ENCODE measurements at regions not wholly inside any gene's neighbourhood (a gene's known extent, or its start where the extent isn't known, plus 50 kb on each side); places are given as distances from the start of the nearest gene placed in this dataset.

DNA sequence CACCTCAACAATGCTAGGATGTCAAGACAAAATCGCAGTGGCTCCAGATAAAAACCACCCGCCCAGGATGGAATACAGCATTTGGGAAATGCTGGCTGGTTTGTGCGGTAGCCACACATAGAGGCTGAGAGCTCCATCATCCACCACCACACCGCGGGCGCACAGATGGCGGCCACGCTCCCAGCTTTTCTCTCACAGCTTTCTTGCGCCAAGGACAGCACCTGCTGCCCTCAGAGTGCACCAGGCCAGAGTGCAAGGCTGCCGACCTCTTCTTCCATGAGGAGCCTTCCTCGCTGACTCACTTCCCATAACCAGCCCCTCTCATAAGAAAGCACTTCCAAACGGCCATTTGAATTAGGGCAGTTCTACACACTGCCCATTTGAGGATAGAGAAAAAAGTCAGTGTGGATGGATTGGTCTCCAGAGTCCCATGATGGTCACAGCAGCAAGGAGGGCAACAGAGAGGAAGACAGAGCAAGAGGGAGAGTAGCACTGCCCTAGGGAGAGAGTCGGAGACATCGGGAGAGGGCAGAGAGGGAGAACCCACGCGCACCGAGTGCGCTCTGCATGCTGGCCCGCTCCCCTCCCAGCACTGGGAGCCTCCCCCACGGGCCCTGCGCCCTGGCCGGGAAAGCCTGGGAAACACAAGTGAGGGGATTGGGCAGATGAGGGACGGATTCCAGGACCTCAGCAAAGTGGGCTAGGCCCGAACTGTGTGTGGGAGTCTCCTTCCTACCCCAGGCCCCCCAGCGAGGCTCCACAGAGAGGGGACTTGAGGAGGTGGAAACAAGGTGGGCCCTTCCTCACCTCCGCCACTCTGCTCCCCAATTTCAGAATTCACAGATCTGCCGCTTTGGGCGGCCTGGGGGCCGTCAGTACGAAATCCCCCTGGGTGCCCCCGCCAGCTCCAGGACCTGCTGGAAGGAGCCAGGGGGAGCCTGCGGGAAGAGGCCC lies 156.9 kb downstream of the USP12 start:
- ATAC-seq (no peak), DNase-seq (no peak)
- H3K27ac ChIP-seq (ENCODE audit: low read length): no peak overlapping the region
- WGBS: 84% methylated on average over 32 of the region's 32 CpGs
- no peaks in the 10 kb centered on the region for H3K27me3 ChIP-seq (ENCODE audit: control insufficient read depth, insufficient read depth)
- no peaks in the 10 kb centered on the region for H3K4me1 ChIP-seq (ENCODE audit: control insufficient read depth, insufficient read depth, low read length)
- H3K4me3 ChIP-seq (ENCODE audit: low read length): no peak overlapping the region
- no peaks in the 10 kb centered on the region for H3K9me3 ChIP-seq (ENCODE audit: control insufficient read depth, low read length)
- intact Hi-C loops (cut with DNase I): no loop called here

DNA sequence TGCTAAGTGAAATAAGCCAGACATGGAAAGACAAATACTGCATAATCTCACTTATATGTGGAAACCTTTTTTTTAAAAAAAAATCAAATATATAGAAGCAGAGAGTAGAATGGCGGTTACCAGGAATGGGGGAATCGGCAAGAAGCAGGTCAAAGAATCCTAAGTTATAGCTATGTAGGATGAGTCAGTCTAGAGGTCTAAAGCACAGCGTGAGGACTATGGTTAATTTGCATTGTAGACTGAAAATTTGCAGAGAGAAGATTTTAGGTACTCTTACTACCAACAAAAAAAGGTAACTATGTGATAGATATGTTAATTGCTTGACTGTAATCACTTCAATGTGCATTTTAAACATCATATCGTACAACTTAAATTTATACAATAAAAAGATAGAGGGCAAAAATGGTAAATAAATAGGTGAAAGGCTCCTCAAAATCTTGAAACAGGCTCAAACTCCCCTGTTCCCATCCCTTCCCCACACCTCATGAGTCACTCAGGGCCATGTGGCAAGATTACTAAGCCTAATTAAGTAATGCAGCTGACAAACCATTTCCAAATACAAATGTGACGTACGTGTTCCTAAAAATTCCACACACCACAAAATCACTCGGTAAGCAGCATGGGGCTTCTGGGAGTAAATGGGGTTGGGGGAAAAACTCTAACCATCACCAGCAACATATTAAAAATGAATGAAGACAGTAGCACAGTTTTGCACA lies 159.0 kb downstream of the USP12 start:
- ATAC-seq (no peak), DNase-seq (no peak)
- Histone ChIP-seq H3K9me3 (ENCODE audit: control insufficient read depth, low read length) (no peaks in the 10 kb centered on the region), H3K27me3 (ENCODE audit: control insufficient read depth, insufficient read depth) (no peaks in the 10 kb centered on the region), H3K4me3 (ENCODE audit: low read length) (no peak overlapping the region), H3K4me1 (ENCODE audit: control insufficient read depth, insufficient read depth, low read length) (no peaks in the 10 kb centered on the region), H3K27ac (ENCODE audit: low read length) (no peak overlapping the region)
- intact Hi-C loops (cut with DNase I): no loop called here
- 88% methylated on average over 7 of the region's 7 CpGs for WGBS

GRCh38 chr13:27011661-27012060 lies 159.9 kb downstream of the USP12 start:
- 60% methylated on average over 5 of the region's 5 CpGs for WGBS

DNA sequence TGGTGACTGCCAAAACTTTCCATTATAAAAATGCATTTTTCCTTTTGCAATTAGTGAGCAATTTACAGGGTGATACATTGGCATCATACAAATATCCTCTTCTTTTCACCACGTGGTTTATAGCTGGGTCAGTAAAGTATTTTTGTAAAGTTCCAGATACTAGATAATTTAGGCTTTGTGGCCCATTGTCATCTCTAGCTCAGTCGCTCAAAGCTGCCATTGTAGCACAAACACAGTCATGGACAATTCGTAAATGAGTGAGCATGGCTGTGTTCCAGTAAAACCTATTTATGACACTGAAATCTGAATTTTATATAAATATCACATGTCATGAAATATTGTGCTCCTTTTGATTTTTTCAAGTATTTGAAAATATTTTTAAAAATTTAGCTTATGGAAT lies 162.9 kb downstream of the USP12 start:
- no peaks in the 10 kb centered on the region for H3K9me3 ChIP-seq (ENCODE audit: control insufficient read depth, low read length)
- DNase-seq (no peak), ATAC-seq (no peak)
- 54% methylated on average over 3 of the region's 3 CpGs for WGBS
- H3K4me1 ChIP-seq (ENCODE audit: control insufficient read depth, insufficient read depth, low read length): no peaks in the 10 kb centered on the region
- H3K27me3 ChIP-seq (ENCODE audit: control insufficient read depth, insufficient read depth): no peaks in the 10 kb centered on the region
- no peak overlapping the region for H3K4me3 ChIP-seq (ENCODE audit: low read length)
- H3K27ac ChIP-seq (ENCODE audit: low read length): no peak overlapping the region
- intact Hi-C loops (cut with DNase I): no loop called here

More at GRCh38 chr13:27011661-27012060, 159.9 kb downstream of the USP12 start:
- DNase-seq (no peak), ATAC-seq (no peak)
- Histone ChIP-seq H3K4me3 (ENCODE audit: low read length) (no peak overlapping the region), H3K9me3 (ENCODE audit: control insufficient read depth, low read length) (no peaks in the 10 kb centered on the region), H3K27me3 (ENCODE audit: control insufficient read depth, insufficient read depth) (no peaks in the 10 kb centered on the region), H3K4me1 (ENCODE audit: control insufficient read depth, insufficient read depth, low read length) (no peaks in the 10 kb centered on the region), H3K27ac (ENCODE audit: low read length) (no peak overlapping the region)
- intact Hi-C loops (cut with DNase I): no loop called here

- no peak overlapping the region for H3K27ac ChIP-seq (ENCODE audit: low read length)
- H3K27me3 ChIP-seq (ENCODE audit: control insufficient read depth, insufficient read depth): no peaks in the 10 kb centered on the region
- H3K9me3 ChIP-seq (ENCODE audit: control insufficient read depth, low read length): no peaks in the 10 kb centered on the region
- 21% methylated on average over 12 of the region's 12 CpGs for WGBS
- ATAC-seq: peak in 1 of 2 donors; percentile 14
- H3K4me3 ChIP-seq (ENCODE audit: low read length): peak overlapping the region; percentile 21
- no peak for DNase-seq
- intact Hi-C loops (cut with DNase I): no loop called here
- H3K4me1 ChIP-seq (ENCODE audit: control insufficient read depth, insufficient read depth, low read length): no peaks in the 10 kb centered on the region
Observed at GRCh38 chr13:27007166-27007565, 164.4 kb downstream of the USP12 start.

DNA sequence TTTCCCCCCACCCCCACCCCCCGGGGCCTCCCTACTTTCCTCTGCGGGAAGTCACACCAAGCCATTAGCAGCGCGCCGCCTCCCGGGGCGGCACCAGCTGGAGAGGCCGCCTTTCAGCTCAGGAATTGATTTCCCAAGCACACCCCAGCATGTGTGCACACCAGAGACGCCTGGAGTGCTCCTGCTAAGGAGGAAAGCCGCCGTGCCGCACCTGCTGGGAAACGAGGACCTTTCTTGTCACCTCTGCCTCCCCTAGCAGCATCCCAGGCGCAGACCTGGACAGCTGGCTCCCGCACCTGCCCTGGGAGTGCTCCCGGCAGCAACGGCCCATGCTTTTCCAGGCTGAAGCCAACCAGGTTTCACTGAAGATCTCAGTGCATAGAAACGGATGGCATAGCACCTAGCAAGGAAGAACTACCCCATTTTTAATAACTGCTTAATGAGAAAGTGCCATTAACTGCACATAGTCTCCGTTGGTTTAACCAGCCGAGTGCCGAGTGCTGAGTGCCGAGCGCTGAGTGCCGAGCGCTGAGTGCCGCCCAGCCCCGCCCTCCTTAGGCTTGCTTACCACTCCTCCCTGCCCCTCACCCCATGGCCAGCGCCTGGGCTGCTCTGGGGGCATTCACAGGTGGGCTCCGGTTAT lies 165.0 kb downstream of the USP12 start:
- 5% methylated on average over 29 of the region's 29 CpGs for WGBS

DNA sequence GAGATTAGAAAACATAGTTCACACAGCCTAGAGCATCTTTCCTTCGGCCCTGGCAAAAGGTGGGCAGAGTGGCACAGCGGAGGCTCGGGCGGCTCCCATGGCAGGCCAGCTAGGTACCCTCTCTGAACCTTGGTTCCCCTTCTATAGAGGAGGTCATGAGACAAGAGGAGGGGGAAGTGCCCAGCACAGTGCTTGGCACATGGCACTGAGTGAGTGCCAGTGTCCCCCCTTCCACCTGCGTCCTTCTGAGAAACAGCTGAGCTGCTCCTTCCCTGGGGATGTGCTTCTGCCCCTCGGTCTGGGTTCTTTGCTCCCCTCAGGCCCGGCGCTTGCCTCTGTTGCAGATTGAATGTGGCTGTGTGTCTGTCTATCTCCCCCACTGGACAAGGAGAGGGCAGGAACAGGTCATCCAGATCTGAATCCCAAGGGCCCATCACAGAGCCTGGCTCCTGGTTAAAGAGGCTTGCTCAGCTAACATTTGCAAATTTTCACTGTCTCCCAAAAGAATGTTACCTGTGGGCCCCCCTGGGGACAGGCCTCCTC lies 165.6 kb downstream of the USP12 start:
- 72% methylated on average over 8 of the region's 8 CpGs for WGBS
- no peaks in the 10 kb centered on the region for H3K4me1 ChIP-seq (ENCODE audit: control insufficient read depth, insufficient read depth, low read length)
- no peak for DNase-seq
- no peak overlapping the region for H3K4me3 ChIP-seq (ENCODE audit: low read length)
- H3K27ac ChIP-seq (ENCODE audit: low read length): no peak overlapping the region
- H3K9me3 ChIP-seq (ENCODE audit: control insufficient read depth, low read length): no peaks in the 10 kb centered on the region
- no peaks in the 10 kb centered on the region for H3K27me3 ChIP-seq (ENCODE audit: control insufficient read depth, insufficient read depth)
- peak in 1 of 2 donors; percentile 9 for ATAC-seq
- intact Hi-C loops (cut with DNase I): no loop called here

More for the DNA sequence above, 165.0 kb downstream of the USP12 start:
- Histone ChIP-seq H3K4me3 (ENCODE audit: low read length) (peak overlapping the region; percentile 21), H3K9me3 (ENCODE audit: control insufficient read depth, low read length) (no peaks in the 10 kb centered on the region), H3K4me1 (ENCODE audit: control insufficient read depth, insufficient read depth, low read length) (no peaks in the 10 kb centered on the region), H3K27me3 (ENCODE audit: control insufficient read depth, insufficient read depth) (no peaks in the 10 kb centered on the region), H3K27ac (ENCODE audit: low read length) (no peak overlapping the region)
- intact Hi-C loops (cut with DNase I): no loop called here
- ATAC-seq (peak; percentile 78 to 80), DNase-seq (peak in 1 of 3 donors; percentile 56)

GRCh38 chr13:27005556-27005955 lies 166.1 kb downstream of the USP12 start:
- Histone ChIP-seq H3K4me1 (ENCODE audit: control insufficient read depth, insufficient read depth, low read length) (no peaks in the 10 kb centered on the region), H3K9me3 (ENCODE audit: control insufficient read depth, low read length) (no peaks in the 10 kb centered on the region), H3K4me3 (ENCODE audit: low read length) (no peak overlapping the region), H3K27me3 (ENCODE audit: control insufficient read depth, insufficient read depth) (no peaks in the 10 kb centered on the region), H3K27ac (ENCODE audit: low read length) (no peak overlapping the region)
- ATAC-seq (peak in 1 of 2 donors; percentile 17), DNase-seq (no peak)
- intact Hi-C loops (cut with DNase I): no loop called here
- WGBS: 51% methylated on average over 9 of the region's 9 CpGs

- WGBS: 84% methylated on average over 5 of the region's 5 CpGs
- intact Hi-C loops (cut with DNase I): no loop called here
- no peak for DNase-seq
Observed at GRCh38 chr13:27004866-27005265, 166.7 kb downstream of the USP12 start.

GRCh38 chr13:27004326-27004725 lies 167.3 kb downstream of the USP12 start:
- intact Hi-C loops (cut with DNase I): no loop called here
- Histone ChIP-seq H3K4me1 (ENCODE audit: control insufficient read depth, insufficient read depth, low read length) (no peaks in the 10 kb centered on the region), H3K4me3 (ENCODE audit: low read length) (no peak overlapping the region), H3K27me3 (ENCODE audit: control insufficient read depth, insufficient read depth) (no peaks in the 10 kb centered on the region), H3K27ac (ENCODE audit: low read length) (no peak overlapping the region), H3K9me3 (ENCODE audit: control insufficient read depth, low read length) (no peaks in the 10 kb centered on the region)
- 77% methylated on average over 4 of the region's 4 CpGs for WGBS
- DNase-seq (no peak), ATAC-seq (no peak)

More at GRCh38 chr13:27004866-27005265, 166.7 kb downstream of the USP12 start:
- Histone ChIP-seq H3K27me3 (ENCODE audit: control insufficient read depth, insufficient read depth) (no peaks in the 10 kb centered on the region), H3K27ac (ENCODE audit: low read length) (no peak overlapping the region), H3K4me1 (ENCODE audit: control insufficient read depth, insufficient read depth, low read length) (no peaks in the 10 kb centered on the region), H3K9me3 (ENCODE audit: control insufficient read depth, low read length) (no peaks in the 10 kb centered on the region), H3K4me3 (ENCODE audit: low read length) (no peak overlapping the region)
- ATAC-seq: no peak

All from right cardiac atrium (tissue), 5 donors.